ENCODE measurements at regions not wholly inside any gene's neighbourhood (a gene's known extent, or its start where the extent isn't known, plus 50 kb on each side); places are given as distances from the start of the nearest gene placed in this dataset.
A peak's percentile ranks its signal among the peaks of the same experiment; 100 is the strongest.
"Not testable (repeated sequence)": the region's sequence is repeated elsewhere in the genome, so short reads cannot be mapped to it uniquely, and the experiment has no call there.

GRCh38 chr3:198139037-198139436 is 179.0 kb downstream of the LMLN start:
- H3K9ac ChIP-seq, H4K20me1 ChIP-seq, H3K4me3 ChIP-seq, H3K9me3 ChIP-seq, H3K36me3 ChIP-seq, H3K27me3 ChIP-seq, H3K27ac ChIP-seq, H3K4me2 ChIP-seq: not testable (repeated sequence)
- H3K4me1 ChIP-seq = peaks cover 45% of the 10 kb centered on the region

GRCh38 chr3:198139513-198140167 is 179.6 kb downstream of the LMLN start:
- H4K20me1 ChIP-seq, H3K4me3 ChIP-seq, H3K27me3 ChIP-seq, H3K36me3 ChIP-seq, H3K9ac ChIP-seq, H3K9me3 ChIP-seq, H3K27ac ChIP-seq: not testable (repeated sequence)
- peaks cover 46% of the 10 kb centered on the region for H3K4me1 ChIP-seq
- peak overlapping the region; percentile 26; the same call in 1 of the 2 replicates for H3K4me2 ChIP-seq

GRCh38 chr3:198143300-198144137 is 183.5 kb downstream of the LMLN start:
- not testable (repeated sequence) for H3K9ac ChIP-seq, H4K20me1 ChIP-seq, H3K36me3 ChIP-seq, H3K4me3 ChIP-seq, H3K9me3 ChIP-seq, H3K27ac ChIP-seq, H3K27me3 ChIP-seq
- peaks cover 36% of the 10 kb centered on the region for H3K4me1 ChIP-seq
- peak overlapping the region; percentile 32; the same call in 1 of the 2 replicates for H3K4me2 ChIP-seq

- not testable (repeated sequence) for H3K27ac ChIP-seq, H3K4me3 ChIP-seq, H3K27me3 ChIP-seq, H3K36me3 ChIP-seq, H3K4me2 ChIP-seq, H3K9me3 ChIP-seq, H3K9ac ChIP-seq, H4K20me1 ChIP-seq
- peaks cover 23% of the 10 kb centered on the region for H3K4me1 ChIP-seq
Observed at GRCh38 chr3:198145231-198145784, 185.3 kb downstream of the LMLN start.

GRCh38 chr3:198146070-198146469 is 186.1 kb downstream of the LMLN start:
- H3K27me3 ChIP-seq, H3K36me3 ChIP-seq, H3K4me3 ChIP-seq, H3K9ac ChIP-seq, H4K20me1 ChIP-seq, H3K9me3 ChIP-seq, H3K4me2 ChIP-seq, H3K27ac ChIP-seq: not testable (repeated sequence)
- H3K4me1 ChIP-seq = peaks cover 20% of the 10 kb centered on the region

- H4K20me1 ChIP-seq, H3K9ac ChIP-seq, H3K27me3 ChIP-seq, H3K4me2 ChIP-seq, H3K36me3 ChIP-seq, H3K27ac ChIP-seq, H3K4me3 ChIP-seq, H3K9me3 ChIP-seq: not testable (repeated sequence)
- peaks cover 24% of the 10 kb centered on the region for H3K4me1 ChIP-seq
Observed at GRCh38 chr3:198146559-198147164, 186.6 kb downstream of the LMLN start.

GRCh38 chr3:198147213-198147612 is 187.2 kb downstream of the LMLN start:
- H3K27me3 ChIP-seq, H3K9ac ChIP-seq, H3K4me3 ChIP-seq, H3K36me3 ChIP-seq, H4K20me1 ChIP-seq, H3K9me3 ChIP-seq, H3K27ac ChIP-seq: not testable (repeated sequence)
- H3K4me2 ChIP-seq = peak overlapping the region; percentile 53
- peaks cover 26% of the 10 kb centered on the region for H3K4me1 ChIP-seq

GRCh38 chr3:198147993-198148392 is 188.0 kb downstream of the LMLN start:
- H3K4me3 ChIP-seq, H3K27ac ChIP-seq, H3K9ac ChIP-seq, H3K9me3 ChIP-seq, H4K20me1 ChIP-seq, H3K36me3 ChIP-seq, H3K27me3 ChIP-seq: not testable (repeated sequence)
- peak overlapping the region; percentile 53 for H3K4me2 ChIP-seq
- peaks cover 23% of the 10 kb centered on the region for H3K4me1 ChIP-seq

- H3K27ac ChIP-seq = not testable (repeated sequence)
Observed at GRCh38 chr3:198149904-198150303, 189.9 kb downstream of the LMLN start.

GRCh38 chr3:198151867-198152266 is 191.8 kb downstream of the LMLN start:
- not testable (repeated sequence) for H3K36me3 ChIP-seq, H3K9ac ChIP-seq, H3K27me3 ChIP-seq, H3K4me3 ChIP-seq, H4K20me1 ChIP-seq, H3K9me3 ChIP-seq, H3K27ac ChIP-seq
- Histone ChIP-seq H3K4me2 (peak overlapping the region; percentile 47; the same call in 1 of the 2 replicates), H3K4me1 (peaks cover 15% of the 10 kb centered on the region)

More at GRCh38 chr3:198149904-198150303, 189.9 kb downstream of the LMLN start:
- not testable (repeated sequence) for H3K9me3 ChIP-seq, H3K9ac ChIP-seq, H3K27me3 ChIP-seq, H3K36me3 ChIP-seq, H3K4me3 ChIP-seq, H3K4me2 ChIP-seq, H4K20me1 ChIP-seq
- peaks cover 15% of the 10 kb centered on the region for H3K4me1 ChIP-seq

- H4K20me1 ChIP-seq, H3K4me3 ChIP-seq, H3K4me1 ChIP-seq, H3K27ac ChIP-seq, H3K9ac ChIP-seq, H3K9me3 ChIP-seq, H3K4me2 ChIP-seq, H3K27me3 ChIP-seq, H3K36me3 ChIP-seq: not testable (repeated sequence)
Observed at GRCh38 chr3:198155771-198156170, 195.8 kb downstream of the LMLN start.

- not testable (repeated sequence) for H3K4me2 ChIP-seq, H3K4me1 ChIP-seq, H3K36me3 ChIP-seq, H3K27me3 ChIP-seq, H3K9ac ChIP-seq, H3K9me3 ChIP-seq, H3K4me3 ChIP-seq, H3K27ac ChIP-seq, H4K20me1 ChIP-seq
Observed at GRCh38 chr3:198157231-198157868, 197.3 kb downstream of the LMLN start.

- H3K4me1 ChIP-seq, H3K27ac ChIP-seq, H3K9me3 ChIP-seq, H3K4me3 ChIP-seq, H3K27me3 ChIP-seq, H3K9ac ChIP-seq, H3K36me3 ChIP-seq, H3K4me2 ChIP-seq, H4K20me1 ChIP-seq: not testable (repeated sequence)
Observed at GRCh38 chr3:198158007-198158406, 198.0 kb downstream of the LMLN start.
